SHP77 treated with DMSO at 0.1 percent for 48 hours (cell line): ENCODE measurements at regions not wholly inside any gene's neighbourhood (a gene's known extent, or its start where the extent isn't known, plus 50 kb on each side); places are given as distances from the start of the nearest gene placed in this dataset.
"Not testable (repeated sequence)": the region's sequence is repeated elsewhere in the genome, so short reads cannot be mapped to it uniquely, and the experiment has no call there.

Experiments used
- DNase-seq: peaks from one replicate; lab custom pipeline; 2025; lab: John Stamatoyannopoulos, UW

GRCh38 chr7:98727146-98727709 lies 110.1 kb downstream of the NPTX2 start:
- no peak for DNase-seq

DNA sequence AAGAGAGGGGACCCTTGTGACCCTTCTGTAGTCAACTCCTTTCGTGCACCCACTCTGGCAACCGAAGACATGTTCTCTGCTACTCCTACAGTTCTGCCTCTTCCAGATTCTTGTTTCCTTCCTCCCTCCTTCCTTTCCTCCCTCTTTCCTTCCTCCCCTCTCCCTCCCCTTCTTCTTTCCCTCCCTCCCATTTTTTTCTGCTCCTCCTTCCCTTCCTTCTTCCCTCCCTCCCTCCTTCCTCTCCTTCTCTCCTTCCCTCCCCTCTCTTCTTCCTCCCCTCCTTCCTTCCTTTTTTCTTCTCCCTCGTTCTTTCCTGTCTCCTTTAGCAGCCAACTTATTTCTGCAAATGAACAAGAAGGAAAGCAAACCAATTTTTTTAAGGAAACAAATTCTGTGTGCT lies 111.5 kb downstream of the NPTX2 start:
- DNase-seq, result no peak

DNA sequence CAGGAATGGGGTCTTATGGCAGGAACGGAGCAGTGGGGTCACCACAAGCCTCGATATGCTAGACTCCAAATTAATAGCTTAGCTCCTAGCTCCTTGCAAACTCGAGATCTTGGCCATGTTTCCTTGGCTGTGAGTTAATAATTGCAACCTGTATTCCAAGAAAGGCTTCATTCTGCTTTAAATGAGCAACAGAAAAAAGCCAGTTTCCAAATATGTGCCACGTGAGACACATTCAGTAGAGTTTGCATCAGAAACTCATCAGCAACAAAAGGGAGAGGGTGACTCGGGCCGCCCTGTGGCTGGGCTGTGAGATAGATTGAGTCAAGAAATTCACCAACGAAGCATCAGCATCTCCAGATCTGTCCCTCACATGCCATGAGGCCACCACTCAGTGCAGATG lies 112.0 kb downstream of the NPTX2 start:
- no peak for DNase-seq

DNA sequence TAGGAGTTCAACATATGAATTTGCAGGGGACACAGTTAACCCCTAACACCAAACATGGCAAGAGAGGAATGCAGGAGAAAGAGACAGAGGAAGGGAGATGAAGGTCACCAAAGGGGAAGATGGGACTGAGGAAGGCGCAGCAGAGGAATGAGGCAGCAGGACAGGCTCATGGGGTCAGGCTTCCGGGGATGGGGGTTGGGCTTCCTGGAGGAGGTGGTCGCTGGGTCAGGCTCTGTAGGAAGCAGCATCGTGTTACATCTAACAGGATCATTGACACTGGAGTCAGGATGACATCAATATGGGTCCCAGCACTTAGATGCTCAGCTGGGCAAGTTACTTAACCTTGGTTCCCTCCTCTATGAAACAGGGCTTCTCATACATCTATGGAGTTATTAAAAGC lies 113.2 kb downstream of the NPTX2 start:
- DNase-seq, result no peak

- no peak for DNase-seq
Measured at GRCh38 chr7:98731651-98732050, 114.6 kb downstream of the NPTX2 start.

- no peak for DNase-seq
Measured at GRCh38 chr7:98733036-98733435, 116.0 kb downstream of the NPTX2 start.

GRCh38 chr7:98735801-98736200 lies 118.7 kb downstream of the NPTX2 start:
- no peak for DNase-seq

GRCh38 chr7:98736461-98736860 lies 119.4 kb downstream of the NPTX2 start:
- DNase-seq, result not testable (repeated sequence)

DNA sequence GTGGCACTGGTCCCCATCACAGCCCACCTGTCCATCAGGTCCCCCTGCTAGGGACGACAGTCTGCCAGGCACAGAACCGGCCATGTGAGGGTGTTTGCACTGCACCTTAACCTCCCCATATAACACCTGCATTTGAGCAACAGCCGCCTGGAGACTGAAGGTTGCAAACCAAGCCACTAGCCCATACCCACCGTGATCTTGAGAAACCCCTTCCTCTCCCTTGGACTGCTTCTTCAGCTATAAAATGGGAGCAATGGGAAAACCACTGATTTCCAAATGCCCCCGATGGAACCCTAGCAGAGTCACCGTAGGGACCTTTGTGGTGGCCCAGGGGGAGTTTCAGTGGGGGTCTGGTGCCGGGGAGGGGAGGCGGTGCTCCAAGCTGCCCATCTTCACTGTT lies 120.1 kb downstream of the NPTX2 start:
- no peak for DNase-seq

GRCh38 chr7:98740643-98741042 lies 123.6 kb downstream of the NPTX2 start:
- no peak for DNase-seq

DNA sequence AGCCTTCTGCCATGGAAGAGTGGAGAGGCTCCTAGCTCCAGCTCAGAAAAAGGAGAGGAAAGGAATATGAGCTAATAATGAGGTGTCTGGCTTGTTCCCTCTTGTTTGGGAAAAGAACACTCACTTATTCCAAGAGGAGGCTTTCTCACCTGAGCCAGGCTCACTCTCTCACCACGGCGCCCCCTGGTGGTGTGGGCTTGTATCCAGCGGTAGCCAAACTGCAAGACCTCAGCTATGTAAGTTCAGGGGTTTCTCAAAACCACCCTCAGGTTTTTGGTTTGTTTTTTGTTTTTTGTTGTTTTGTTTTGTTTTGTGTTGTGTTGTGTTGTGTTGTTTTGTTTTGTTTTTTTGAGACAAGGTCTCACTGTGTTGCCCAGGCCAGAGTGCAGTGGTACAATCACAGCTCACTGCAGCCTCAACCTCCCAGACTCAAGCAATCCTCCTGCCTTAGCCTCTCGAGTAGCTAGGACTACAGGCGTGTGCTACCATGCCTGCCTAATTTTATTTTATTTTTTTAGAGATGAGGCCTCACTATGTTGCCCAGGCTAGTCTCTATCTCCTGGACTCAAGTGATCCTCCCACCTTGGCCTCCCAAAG lies 124.0 kb downstream of the TMEM130 start:
- no peak for DNase-seq

GRCh38 chr7:98748090-98748489 lies 121.7 kb downstream of the TMEM130 start:
- DNase-seq, result no peak

GRCh38 chr7:98753176-98753575 lies 116.6 kb downstream of the TMEM130 start:
- DNase-seq, result no peak

GRCh38 chr7:98753989-98754479 lies 115.8 kb downstream of the TMEM130 start:
- DNase-seq, result no peak

- no peak for DNase-seq
Measured at GRCh38 chr7:98755138-98755898, 114.5 kb downstream of the TMEM130 start.

DNA sequence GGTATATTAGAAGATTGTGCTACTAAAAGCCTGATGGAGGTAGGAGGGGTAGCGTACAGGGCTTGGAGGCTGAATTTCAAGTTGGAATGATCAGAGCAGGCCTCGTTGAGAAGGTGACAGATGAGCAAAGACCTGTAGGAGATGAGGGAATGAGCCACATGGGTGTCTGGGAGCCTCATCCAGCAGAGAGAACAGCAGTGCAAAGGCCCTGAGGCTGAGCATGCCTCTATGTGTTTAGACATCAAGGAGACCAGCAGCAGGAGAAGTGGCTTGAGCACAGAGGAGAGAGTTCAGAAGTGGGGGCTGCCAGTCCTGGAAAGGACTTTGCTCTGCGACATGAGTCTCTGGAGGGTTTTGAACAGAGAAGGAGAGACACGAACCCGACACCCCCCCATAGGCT lies 111.7 kb downstream of the TMEM130 start:
- DNase-seq, result no peak

GRCh38 chr7:98760201-98760651 lies 109.6 kb downstream of the TMEM130 start:
- no peak for DNase-seq

GRCh38 chr7:98761225-98761624 lies 108.6 kb downstream of the TMEM130 start:
- DNase-seq, result no peak

DNA sequence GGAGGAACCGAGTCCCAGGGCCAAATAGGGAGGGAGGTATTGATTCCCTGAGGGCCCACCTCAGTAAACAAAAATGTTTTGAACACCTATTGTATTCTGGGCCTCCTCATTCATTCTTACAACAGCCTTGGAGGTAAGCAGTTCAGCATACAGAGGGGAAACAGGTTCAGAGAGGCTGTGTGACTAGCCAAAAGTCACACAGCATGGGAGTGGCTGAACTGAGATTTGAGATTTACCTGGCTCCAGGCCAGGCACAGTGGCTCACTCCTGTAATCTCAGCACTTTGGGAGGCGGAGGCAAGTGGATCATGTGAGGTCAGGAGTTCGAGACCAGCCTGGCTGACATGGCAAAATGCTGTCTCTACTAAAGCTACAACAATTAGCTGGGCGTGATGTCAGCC lies 107.2 kb downstream of the TMEM130 start:
- DNase-seq, result no peak

DNA sequence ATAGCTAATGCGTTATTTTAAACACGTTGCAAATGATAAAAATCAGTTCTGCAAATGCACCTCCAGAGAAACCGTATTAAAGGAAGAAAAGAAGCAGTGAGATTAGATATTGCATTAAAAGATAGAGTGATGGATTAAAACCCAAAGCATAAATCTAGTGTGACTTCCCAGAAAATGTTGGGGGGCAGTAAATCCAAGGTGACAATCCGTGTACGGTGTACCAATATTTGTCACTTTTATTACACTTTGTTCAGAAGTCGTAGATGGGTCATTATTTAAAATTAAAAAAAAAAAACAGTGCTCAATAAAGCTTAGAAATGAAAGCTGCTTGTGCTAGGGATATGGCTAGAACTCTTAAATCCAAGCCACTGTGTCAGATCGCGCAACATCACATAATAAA lies 106.4 kb downstream of the TMEM130 start:
- no peak for DNase-seq

GRCh38 chr7:98764946-98765345 lies 104.9 kb downstream of the TMEM130 start:
- DNase-seq, result no peak

DNA sequence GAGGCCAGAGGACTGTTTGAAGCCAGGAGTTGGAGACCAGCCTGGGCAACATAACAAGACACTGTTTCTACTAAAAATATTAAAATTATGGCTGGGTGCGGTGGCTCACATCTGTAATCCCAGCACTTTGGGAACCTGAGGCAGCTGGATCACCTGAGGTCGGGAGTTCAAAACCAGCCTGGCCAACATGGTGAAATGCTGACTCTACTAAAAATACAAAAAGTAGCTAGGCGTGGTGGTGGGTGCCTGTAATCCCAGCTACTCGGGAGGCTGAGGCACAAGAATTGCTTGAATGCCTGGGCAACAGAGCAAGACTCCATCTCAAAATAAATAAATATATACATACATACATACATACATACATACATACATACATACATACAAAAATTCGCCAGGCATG lies 99.7 kb downstream of the TMEM130 start:
- DNase-seq, result not testable (repeated sequence)

GRCh38 chr7:98771519-98771918 lies 98.3 kb downstream of the TMEM130 start:
- DNase-seq, result no peak
